ENCODE measurements at regions not wholly inside any gene's neighbourhood (a gene's known extent, or its start where the extent isn't known, plus 50 kb on each side); places are given as distances from the start of the nearest gene placed in this dataset.

GRCh38 chr4:129377131-129377845, 281.3 kb downstream of the C4orf33 start:
- no peak for TF ChIP-seq CTCF (IDR thresholded peaks at IDR 0.05)
- TF ChIP-seq POLR2A (IDR thresholded peaks at IDR 0.05) = no peak

Data from testis (tissue), 2 donors.